ENCODE measurements at regions not wholly inside any gene's neighbourhood (a gene's known extent, or its start where the extent isn't known, plus 50 kb on each side); places are given as distances from the start of the nearest gene placed in this dataset.

DNA sequence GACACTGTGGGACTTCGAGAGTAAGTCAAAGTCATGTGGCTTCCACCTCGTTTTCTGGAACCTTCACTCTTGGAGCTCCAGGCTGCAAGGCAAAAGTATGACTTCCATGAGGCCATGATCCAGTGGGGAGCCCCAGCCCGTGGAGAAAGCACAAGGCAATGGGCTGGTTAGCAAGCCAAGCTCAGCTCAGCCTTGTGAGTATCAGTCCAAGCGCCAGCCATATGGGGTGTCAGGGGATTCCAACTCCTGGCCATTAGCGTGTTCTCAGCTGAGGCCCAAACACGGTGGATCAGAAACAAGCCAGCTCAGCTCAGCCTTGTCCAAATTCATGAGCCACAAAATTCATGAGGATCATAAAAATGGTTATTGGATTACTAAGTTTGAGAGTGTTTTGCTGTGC lies 261.0 kb downstream of the RHOU start:
- TF ChIP-seq, protein P1, sequence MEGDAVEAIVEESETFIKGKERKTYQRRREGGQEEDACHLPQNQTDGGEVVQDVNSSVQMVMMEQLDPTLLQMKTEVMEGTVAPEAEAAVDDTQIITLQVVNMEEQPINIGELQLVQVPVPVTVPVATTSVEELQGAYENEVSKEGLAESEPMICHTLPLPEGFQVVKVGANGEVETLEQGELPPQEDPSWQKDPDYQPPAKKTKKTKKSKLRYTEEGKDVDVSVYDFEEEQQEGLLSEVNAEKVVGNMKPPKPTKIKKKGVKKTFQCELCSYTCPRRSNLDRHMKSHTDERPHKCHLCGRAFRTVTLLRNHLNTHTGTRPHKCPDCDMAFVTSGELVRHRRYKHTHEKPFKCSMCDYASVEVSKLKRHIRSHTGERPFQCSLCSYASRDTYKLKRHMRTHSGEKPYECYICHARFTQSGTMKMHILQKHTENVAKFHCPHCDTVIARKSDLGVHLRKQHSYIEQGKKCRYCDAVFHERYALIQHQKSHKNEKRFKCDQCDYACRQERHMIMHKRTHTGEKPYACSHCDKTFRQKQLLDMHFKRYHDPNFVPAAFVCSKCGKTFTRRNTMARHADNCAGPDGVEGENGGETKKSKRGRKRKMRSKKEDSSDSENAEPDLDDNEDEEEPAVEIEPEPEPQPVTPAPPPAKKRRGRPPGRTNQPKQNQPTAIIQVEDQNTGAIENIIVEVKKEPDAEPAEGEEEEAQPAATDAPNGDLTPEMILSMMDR (IDR thresholded peaks at IDR 0.05), result no peak
- no peak for TF ChIP-seq POLR2A (IDR thresholded peaks at IDR 0.05)

All from Peyer's patch (tissue), 4 donors.